ENCODE measurements at regions not wholly inside any gene's neighbourhood (a gene's known extent, or its start where the extent isn't known, plus 50 kb on each side); places are given as distances from the start of the nearest gene placed in this dataset.

DNA sequence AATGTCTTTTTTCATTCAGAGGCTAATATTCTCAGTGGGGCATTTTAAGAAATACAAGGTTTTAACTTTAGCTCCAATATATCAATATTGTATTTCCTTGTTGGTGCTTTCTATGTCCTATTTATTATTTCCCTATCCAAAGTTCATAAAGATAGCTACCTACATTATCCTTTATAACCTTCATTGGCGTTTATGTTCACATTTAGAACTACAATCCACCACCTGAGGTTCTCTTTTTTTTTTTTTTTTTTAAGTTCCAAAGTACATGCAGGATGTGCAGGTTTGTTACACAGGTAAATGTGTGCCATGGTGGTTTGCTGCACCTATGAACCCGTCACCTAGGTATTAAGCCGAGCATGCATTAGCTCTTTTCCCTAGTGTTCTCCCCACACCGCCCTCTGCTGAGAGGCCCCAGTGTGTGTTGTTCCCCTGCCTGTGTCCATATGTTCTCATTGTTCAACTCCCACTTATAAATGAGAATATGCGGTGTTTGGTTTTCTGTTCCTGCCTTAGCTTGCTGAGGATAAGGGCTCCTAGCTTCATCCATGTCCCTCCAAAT lies 694.6 kb downstream of the SUCLG1 start:
- TF ChIP-seq, protein P1, sequence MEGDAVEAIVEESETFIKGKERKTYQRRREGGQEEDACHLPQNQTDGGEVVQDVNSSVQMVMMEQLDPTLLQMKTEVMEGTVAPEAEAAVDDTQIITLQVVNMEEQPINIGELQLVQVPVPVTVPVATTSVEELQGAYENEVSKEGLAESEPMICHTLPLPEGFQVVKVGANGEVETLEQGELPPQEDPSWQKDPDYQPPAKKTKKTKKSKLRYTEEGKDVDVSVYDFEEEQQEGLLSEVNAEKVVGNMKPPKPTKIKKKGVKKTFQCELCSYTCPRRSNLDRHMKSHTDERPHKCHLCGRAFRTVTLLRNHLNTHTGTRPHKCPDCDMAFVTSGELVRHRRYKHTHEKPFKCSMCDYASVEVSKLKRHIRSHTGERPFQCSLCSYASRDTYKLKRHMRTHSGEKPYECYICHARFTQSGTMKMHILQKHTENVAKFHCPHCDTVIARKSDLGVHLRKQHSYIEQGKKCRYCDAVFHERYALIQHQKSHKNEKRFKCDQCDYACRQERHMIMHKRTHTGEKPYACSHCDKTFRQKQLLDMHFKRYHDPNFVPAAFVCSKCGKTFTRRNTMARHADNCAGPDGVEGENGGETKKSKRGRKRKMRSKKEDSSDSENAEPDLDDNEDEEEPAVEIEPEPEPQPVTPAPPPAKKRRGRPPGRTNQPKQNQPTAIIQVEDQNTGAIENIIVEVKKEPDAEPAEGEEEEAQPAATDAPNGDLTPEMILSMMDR (IDR thresholded peaks at IDR 0.05; ENCODE audit: low read depth, low read length, poor library complexity, severe bottlenecking) = no peak
- TF ChIP-seq EZH2phosphoT487 (IDR thresholded peaks at IDR 0.05; ENCODE audit: borderline replicate concordance, low read length) = no peak

Measured in DOHH2 (cell line).